ENCODE measurements at regions not wholly inside any gene's neighbourhood (a gene's known extent, or its start where the extent isn't known, plus 50 kb on each side); places are given as distances from the start of the nearest gene placed in this dataset. TPM values are rescaled to one million over a fixed set of nuclear protein-coding genes. Genes with fewer than 3 reads are reported as not detected.

DNA sequence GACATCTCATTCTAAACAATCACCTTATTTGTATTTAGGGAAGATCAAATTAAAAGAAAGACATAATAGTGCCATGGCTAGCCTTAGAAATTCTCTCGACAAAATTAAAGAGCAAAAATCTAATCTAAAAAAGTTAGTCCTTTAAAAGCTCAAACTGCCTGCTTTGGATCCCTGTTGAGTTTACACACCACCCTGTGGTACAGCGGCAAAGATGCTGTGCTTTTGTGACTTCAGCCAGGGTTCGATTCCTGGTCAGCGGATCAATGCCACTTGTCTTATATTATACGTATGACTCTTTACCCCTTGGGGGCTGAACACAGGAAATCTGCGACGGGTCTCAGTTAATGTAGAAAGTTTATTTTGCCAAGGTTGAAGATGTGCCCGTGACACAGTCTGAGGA is 51.3 kb upstream of the VOPP1 start:
- intact Hi-C loops (cut with DNase I), result no loop called here
- no peaks in the 10 kb centered on the region for H3K4me1 ChIP-seq
- H3K36me3 ChIP-seq (replicated peaks in 1 of 2; ENCODE audit: insufficient read depth in 1 of 2, low read depth in 2 of 2), result no peaks in the 10 kb centered on the region
- TF ChIP-seq, protein P1, sequence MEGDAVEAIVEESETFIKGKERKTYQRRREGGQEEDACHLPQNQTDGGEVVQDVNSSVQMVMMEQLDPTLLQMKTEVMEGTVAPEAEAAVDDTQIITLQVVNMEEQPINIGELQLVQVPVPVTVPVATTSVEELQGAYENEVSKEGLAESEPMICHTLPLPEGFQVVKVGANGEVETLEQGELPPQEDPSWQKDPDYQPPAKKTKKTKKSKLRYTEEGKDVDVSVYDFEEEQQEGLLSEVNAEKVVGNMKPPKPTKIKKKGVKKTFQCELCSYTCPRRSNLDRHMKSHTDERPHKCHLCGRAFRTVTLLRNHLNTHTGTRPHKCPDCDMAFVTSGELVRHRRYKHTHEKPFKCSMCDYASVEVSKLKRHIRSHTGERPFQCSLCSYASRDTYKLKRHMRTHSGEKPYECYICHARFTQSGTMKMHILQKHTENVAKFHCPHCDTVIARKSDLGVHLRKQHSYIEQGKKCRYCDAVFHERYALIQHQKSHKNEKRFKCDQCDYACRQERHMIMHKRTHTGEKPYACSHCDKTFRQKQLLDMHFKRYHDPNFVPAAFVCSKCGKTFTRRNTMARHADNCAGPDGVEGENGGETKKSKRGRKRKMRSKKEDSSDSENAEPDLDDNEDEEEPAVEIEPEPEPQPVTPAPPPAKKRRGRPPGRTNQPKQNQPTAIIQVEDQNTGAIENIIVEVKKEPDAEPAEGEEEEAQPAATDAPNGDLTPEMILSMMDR (IDR thresholded peaks at IDR 0.05), result no peak
- TF ChIP-seq POLR2A (IDR thresholded peaks at IDR 0.05), result no peak
- DNase-seq, result no peak
- no peak for ATAC-seq
- 78 to 85% methylated on average over 8 of the region's 8 CpGs for WGBS, 2 donors
- no peak overlapping the region for H3K4me3 ChIP-seq
- H3K27me3 ChIP-seq, result no peaks in the 10 kb centered on the region
- no peak overlapping the region for H3K27ac ChIP-seq
- no peaks in the 10 kb centered on the region for H3K9me3 ChIP-seq

DNA sequence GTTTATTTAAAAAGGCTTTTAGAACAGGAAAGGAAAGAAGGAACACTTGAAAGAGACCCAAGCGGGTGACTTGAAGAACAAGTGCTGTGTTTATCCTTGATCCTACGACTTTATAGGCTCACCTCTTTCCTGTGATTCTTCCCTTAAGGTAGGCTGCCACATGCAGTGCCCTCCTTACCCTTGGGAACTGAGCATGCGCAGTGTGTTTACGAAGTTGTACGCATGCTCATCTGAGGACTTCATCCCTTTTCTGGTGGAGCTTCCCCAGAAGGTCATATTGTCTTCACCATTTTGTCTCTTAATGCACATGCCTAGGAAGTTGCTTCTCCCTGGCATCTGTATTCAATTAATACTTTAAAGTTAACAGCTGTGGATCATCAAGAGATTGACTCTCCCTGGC is 49.9 kb upstream of the VOPP1 start:
- no peak for TF ChIP-seq POLR2A (IDR thresholded peaks at IDR 0.05)
- H3K4me3 ChIP-seq, result no peak overlapping the region
- no peak overlapping the region for H3K27ac ChIP-seq
- ATAC-seq (no peak), DNase-seq (no peak)
- H3K36me3 ChIP-seq (replicated peaks in 1 of 2; ENCODE audit: insufficient read depth in 1 of 2, low read depth in 2 of 2), result no peaks in the 10 kb centered on the region
- H3K4me1 ChIP-seq, result no peaks in the 10 kb centered on the region
- no peaks in the 10 kb centered on the region for H3K9me3 ChIP-seq
- intact Hi-C loops (cut with DNase I), result no loop called here
- WGBS, 2 donors, result 67 to 79% methylated on average over 5 of the region's 5 CpGs
- H3K27me3 ChIP-seq, result no peaks in the 10 kb centered on the region

Small RNA genes in the stretch of these regions (small RNA-seq; reads per million reads assigned to genes)
- gene RNU6-389P (not detected), gene SUMO2P3 (not detected)

Measured in body of pancreas (tissue), 4 donors.